GM19324 (cell line): ENCODE measurements at regions not wholly inside any gene's neighbourhood (a gene's known extent, or its start where the extent isn't known, plus 50 kb on each side); places are given as distances from the start of the nearest gene placed in this dataset.

ENCODE experiments used
- ATAC-seq: cut with Tn5 transposase; IDR thresholded peaks from one replicate; pipeline ENCODE4 v1.9.1; 2021; ENCODE audit warnings: mild to moderate bottlenecking, moderate library complexity; ENCODE audit not compliant: unreplicated experiment, low FRiP score

DNA sequence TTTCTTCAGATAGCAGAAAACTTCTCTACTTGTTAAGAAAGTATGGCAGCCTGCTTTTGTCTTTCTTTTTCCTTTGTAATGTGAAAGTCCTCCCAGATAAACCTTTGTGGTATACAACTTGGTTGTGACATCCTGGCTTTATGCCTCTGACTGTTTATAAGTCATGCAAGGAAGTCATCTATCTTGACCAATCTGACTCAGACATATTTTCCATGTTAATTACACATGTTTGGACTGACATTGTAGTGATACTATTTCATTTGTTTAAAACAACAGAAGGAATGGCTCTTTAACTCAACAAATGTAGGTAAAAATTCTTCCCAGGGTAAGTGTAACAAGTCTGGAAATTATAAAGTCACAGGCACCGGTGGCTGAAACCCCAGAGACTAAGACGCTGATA, 341.6 kb upstream of the MEOX2 start:
- ATAC-seq = no peak

DNA sequence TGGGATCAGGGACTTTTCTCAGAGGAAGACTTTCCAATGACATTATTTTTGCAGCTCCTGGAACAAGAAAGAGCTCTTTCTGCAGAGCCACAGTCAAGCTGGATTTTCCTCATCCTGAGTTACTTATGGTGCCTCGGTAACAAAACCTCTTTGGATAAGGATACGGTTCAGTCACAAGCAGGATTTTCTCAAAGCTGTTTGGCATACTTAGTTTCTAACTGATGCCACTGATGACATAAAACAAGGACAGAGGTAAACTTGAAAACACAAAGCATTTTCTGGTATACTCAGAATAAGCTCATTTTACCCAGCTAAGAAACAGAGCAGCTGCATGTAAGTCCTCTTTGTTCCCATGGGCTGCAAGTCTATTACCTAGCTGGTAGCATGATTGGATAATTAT, 340.9 kb upstream of the MEOX2 start:
- ATAC-seq = no peak

DNA sequence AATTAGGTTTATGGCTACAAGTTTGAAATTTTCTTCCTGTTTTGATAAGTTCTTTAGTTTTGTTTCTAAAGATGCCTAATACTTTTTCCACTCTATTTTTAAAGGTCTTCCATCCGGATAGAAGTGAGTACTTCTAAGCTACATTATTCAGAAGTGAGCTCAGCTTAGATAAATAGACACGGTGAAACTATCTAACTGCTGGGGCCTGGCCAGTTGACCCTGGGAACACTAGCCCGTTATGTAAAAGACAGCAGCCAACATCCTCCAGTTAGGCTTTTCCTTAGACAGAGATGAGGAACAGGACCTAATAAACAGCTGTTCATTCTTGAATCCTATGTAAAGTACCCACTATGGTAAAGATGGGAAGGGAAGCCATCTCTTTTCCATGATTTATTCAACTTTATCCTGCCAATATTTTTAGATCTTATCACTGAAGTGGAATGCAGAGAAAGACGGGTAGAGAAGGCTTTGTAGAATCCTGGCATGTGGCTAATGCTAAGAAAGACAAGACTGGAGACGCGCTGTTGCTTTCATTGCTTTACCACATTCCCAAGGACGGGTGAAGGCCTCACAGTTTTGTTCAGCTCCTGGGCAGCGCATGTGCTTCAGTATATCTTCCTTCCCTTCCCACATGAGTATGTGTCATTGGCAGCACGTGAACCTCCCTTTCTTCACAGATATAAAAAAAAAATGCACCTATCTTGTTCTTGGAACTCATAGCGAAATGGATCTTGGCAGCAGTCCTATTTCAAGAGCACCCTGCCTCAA, 340.0 kb upstream of the MEOX2 start:
- ATAC-seq = no peak

DNA sequence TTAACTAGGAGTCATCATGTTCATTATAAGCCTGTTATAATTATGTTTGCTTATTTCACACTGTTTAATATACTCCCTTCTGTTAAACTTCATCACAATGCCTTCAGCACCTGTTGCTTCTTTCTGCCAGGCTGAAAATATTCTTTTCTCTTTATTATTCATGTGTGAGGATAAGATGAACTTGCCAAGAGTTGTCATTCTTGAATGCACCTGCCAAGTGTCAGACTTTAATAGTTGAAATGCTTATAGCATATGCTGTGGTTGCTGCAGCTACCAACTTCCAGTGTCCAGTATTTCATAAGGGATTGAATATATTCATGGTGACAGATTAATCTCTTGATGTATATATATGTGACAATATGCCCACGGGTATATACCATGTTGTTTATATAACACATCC, 339.2 kb upstream of the MEOX2 start:
- ATAC-seq = no peak

DNA sequence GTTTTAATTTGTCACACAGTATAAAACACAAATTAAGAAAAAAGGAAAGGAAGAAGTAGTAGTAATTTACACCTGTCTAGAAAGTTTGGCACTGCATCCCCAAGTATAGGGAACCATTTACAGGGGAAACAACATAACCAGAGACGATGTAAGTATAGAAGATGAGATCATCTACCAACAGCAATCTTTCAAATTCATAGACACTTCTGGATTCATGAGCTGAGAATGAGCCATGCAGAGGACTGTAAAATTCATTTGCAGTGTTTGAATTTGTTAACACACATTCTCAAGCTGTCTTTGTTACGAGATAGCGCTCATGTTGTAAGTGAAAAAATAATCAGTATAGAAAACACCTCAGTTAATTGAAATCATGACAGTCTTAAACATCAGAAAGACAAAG, 337.0 kb upstream of the MEOX2 start:
- ATAC-seq = no peak

DNA sequence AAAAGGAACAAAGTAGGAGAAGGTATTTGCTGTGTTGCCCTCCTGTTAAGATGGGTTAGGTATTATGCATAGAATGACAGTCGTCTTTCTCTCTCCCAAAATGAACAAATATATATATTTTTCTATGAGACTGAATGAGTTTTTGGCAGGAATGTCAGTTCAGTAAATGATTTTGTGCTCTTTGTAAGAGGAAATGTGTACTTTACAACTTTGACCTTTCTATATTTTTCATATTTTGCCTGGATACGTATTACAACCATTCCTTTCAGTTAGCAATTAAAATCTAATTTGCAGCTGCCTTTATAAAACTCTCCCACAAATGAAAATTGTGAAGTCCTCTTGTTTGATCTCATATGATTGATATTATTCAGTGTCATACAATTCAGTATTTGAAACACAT, 336.6 kb upstream of the MEOX2 start:
- no peak for ATAC-seq

DNA sequence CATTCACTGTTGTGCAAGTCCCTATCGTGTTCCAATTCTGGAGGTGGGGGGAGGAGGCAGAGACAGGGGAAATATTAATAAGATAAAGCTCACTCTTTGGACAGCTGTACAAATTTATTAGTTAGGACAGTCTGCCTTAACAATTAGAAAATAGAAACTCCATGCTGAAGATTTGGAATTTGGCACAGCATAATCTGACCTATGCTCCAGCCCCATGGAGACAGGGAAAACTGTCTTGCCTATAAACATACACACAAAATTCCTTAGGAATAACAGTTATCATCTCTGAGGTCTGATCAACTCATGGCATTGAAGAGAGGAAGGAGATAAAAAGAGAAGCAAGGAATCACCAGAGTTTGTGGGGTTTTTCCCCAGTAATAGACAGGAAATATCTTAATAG, 335.4 kb upstream of the MEOX2 start:
- no peak for ATAC-seq

DNA sequence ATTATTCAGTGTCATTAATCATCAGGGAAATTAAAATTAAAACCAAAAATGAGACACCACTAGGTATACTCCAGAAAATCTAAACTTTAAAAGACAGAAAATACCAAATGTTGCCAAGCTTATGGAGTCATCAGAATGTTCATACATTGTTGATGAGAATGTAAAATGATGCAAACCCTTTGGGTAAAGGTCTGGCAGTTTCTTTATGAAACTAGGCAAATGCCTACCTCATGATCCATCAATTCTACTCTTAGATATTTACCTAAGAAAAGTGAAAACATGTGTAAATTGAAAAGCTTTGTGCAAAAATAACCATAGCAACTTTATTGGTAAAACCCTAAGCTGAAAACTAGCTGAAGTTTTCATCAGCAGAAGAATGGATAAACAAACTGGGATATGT, 329.5 kb upstream of the MEOX2 start:
- ATAC-seq = no peak

DNA sequence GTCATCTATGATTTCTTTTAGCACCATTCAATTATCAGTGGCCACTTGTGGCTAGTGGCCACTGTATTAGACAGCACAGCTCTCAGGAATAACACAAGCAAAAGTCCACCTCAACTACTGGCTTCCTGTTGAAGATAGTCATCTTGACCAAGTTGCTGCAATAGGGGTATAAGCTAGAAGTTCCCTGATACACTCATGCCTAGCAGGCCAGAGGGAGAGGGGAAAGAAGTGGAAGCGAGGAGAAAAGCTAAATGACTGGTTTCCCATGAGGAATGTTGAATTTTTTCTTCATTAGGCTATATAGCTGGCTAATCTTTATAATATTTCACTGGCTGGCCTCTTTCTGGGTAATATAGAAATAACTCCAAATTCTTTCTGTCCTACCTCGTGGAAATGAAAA, 327.5 kb upstream of the MEOX2 start:
- ATAC-seq = no peak

DNA sequence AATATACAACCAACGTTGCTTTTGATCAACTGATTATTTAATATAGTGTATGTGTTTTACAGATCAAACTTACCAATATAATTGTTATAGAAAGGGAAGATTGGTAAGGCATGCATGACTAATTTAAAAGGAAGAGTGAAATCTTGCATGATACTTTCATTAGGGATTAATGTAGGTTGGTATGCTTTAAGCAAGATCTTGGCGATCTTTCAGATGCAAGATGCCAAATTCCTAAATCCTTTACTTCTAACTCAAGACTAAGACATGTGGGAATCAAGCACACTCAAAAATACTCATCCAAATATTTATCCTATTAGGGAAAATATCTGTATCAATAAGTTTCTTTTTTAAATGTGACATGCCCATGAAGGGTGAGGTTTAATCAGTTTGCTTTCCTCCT, 321.4 kb upstream of the MEOX2 start:
- no peak for ATAC-seq

DNA sequence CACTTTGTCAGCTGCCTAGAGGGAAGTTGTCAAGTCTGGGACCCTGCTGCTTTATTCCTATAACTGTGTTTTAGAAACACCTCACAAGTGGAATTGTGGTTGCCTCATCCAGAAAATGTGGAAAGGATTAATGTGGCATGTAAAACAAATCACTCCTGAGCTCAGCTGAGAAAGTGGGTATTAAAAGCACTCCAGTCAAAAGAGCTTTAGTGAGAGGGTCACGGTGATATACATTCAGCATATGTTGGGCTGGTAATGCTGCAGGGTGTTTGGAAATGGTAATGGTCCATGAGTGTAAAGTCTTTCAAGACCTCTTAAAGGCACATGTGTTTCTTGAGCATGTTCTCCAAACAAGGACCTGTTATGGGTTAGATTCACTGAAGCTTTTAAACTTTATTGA, 318.2 kb upstream of the MEOX2 start:
- ATAC-seq = no peak

DNA sequence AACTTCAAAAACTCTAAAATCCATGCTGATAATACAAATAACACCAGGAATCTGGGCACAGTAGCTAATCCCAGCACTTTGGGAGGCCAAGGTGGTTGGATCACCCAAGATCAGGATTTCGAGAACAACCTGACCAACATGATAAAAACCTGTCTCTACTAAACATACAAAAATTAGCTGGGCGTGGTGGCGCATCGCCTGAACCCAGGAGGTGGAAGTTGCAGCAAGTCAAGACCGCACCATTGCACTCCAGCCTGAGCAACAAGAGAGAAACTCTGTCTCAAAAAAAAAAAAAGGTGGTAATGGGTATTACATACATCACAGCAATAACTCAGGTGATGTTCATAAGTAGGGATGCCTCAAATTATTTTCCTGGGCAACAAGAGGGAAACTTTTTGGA, 315.0 kb upstream of the MEOX2 start:
- no peak for ATAC-seq

DNA sequence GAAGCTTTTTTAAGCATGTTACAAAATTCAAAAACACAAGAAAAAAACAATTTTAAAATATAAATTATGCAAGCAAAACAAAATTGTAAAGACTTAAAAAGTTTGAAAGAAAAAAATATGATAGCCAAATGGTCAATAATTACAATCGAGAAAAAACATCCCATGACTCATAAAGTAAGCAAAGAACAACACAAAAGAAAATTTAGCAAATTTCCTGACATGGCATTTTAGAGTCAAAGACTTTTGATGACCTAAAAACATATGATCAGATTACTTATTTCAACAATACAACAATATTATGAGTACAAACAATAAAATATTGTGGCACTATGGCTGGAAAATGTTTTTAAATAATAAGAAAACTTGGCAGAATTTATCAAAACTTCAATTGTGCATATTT, 312.1 kb upstream of the MEOX2 start:
- ATAC-seq = no peak

DNA sequence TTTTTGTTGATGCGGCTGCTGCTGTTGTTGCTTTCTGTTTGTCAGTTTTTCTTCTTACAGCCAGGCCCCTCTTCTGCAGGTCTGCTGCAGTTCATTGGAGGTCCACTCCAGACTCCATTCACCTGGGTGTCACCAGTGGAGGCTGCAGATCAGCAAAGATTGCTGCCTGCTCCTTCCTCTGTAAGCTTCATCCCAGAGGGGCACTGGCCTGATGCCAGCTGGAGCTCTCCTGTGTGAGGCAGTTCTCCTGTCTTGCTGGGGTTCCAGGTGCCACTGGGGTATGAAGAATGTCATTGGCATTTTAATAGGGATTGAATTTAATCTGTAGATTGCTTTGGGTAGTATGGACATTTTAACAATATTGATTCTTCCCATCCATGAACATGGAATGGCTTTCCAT, 308.5 kb upstream of the MEOX2 start:
- ATAC-seq = no peak

DNA sequence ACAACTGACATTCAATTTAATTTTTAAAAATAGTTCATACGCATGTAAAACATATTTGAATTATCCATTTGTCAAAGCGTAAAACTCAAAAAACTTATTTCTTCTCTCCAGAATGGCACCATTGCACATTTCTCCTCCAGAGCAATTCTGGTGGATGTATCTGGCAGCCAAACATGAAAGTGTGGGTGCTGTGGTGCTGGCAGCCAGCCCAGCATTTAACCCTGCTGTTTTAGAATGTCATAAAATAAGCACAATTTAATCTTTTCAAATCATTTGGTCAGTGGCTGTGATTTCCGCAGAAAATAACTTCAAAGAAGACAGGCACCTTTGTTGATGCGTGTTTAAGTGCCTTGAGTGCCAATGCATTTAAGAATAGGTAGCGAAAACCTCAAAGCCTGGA, 302.7 kb upstream of the MEOX2 start:
- no peak for ATAC-seq

DNA sequence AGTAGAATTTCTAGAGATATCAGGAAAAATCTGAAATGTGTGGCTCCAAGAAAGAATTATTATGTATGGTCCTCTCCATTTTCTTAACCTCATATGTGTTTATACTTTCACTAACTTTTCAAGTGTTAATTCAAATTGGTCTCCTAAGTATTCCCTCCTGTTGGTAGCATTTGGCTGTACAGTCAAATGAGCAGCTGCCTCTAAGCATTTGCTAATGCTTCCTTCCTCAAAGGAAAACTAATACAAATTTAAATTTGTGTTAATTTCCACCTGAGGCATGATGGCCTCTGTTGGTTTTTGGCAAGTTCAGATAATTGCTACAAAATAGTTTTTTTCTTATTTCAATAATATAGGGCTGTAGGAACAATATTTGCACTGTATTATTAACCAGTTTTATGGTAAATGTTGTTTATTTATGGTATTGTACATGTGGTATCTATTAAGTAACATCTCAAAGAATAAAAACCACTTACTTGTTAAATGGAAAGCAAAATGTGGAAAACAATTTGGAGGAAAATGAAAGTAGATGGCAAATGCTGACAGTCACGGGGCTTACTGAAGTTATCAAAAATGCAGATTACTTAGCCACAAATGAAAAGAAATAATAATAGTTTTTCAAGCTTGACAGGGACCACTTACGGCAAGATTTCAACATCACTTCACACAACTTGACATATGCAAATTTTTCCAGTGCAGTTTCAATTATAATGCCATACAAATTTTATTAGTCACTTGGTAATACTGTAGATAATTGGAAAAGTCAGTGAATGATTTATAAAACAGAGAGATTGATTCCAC, 299.3 kb upstream of the MEOX2 start:
- ATAC-seq = no peak

DNA sequence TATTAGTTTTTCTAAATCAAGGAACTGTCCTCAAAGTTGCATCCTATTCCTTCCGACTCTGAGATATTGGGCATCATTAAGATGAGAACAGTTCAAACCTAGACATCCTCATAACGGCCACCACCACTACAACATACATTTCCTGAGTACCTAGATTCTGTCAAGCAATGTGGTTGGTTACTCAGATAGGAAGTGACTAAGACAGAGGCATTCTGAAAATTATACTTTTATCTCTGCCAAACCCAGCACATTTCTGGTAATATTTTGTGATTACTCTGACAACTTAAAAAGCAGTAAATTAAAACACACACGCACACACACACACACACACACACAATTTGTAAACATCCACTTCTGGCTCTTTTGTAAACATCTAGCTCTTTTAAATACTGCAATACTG, 291.2 kb upstream of the MEOX2 start:
- no peak for ATAC-seq

DNA sequence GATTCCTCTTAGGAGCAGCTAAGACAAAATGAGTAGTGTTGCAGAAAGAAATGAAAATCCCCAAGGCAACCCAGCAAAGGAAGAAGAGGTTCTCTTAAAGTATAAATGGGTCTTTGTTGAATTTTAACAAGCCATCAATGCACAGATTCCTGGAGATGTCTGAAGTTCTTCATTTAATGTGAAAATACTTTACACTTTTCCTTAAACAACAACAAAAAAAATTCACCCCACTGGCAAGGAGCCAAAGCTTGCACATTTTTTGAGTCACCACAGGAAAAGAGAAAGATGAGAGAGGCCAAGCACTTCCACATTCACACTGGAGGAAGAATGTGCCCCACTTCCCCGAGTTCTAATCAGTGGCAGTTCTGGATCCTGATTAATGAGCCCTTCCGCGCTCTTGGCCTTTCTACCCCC, 286.4 kb upstream of the MEOX2 start:
- no peak for ATAC-seq

DNA sequence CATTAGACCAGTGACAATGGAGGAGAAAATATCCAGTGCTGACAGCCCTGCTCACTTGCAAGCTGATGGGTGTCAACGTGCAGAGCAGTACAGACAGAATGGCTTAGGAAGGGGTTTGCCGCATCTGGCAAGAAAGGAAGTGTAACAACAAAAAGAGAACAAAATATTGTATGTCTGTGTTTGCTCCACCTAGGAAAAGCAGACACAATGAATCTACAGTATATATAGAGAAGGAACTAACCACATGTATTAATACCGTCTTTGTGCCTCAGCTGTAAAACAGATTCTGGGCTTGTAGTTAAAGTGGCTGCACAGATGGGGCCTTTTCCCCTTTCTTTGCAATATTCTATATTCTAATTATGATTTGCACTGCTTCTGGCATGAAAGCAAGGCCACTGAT, 281.1 kb upstream of the MEOX2 start:
- ATAC-seq = no peak

DNA sequence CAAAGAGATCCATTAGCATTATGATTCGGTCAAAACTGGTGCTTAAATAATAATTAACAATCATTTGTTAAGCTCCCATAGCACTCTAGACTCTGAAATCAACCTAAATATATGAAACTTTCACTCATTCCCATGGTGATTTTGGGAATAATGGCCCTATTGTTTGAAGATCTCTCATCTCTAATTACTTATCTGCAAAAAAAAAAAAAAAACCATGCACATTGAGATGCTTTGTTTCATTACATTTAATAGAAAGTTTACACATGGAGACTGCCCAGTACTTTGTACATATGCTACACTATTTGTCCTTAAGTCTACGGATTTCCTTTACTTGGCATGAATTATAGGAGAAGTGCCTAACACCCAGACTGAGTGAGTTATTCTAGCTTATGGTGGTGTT, 280.6 kb upstream of the MEOX2 start:
- ATAC-seq = no peak

DNA sequence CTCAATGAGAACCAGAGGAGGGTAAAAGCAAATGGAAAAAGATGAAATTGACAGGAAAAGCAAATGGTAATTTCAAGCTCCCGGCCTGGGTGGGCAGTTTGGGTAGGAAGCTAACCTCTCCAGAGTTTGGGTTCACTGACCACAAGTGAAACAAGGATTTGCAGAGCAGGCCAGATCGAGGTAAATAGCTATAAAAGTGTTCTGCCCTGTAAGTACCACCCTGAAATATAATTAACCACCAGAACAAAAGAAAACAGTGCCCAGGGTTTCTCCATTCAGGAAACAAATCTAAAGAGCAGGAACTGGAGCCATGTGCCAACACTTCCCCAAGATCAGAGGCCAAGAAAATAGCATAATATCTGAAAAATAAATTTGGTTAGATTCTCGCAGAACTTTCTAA, 276.7 kb upstream of the MEOX2 start:
- ATAC-seq = no peak

DNA sequence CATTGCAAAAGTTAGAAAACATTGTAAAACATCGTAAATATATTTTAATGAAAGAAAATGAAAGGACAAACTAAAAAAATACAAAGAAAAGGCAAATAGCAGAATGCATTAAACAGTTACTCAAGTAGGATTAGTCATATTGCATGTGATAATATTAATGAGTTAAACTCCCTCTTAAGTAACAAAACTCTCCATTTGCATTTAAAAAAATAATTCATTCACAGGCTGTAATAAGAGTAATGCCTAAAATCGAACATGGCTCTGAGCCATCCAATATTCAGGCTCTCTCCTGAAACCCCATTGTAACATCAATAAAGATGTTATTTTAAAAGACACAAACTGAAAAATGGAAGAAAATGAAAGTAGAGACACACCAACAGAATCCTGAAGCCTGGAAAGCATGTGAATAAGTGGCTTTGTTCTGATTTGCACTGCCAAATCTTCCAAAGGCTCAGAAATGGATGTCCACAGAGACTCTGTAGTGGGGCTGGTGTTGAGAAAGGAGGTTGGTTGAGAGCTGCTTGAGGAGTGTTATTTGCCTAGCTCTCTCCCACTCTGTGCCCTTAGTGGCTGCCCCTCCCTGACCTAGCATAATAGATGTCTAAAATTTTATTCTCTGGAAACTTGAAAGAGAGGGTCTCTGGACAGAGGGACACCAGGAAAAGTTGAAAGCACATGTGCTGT, 268.3 kb upstream of the MEOX2 start:
- ATAC-seq = no peak
